CD4-positive, alpha-beta T cell treated with Interleukin-17A for 4 hours (primary cell): ENCODE measurements at regions not wholly inside any gene's neighbourhood (a gene's known extent, or its start where the extent isn't known, plus 50 kb on each side); places are given as distances from the start of the nearest gene placed in this dataset.
"Not testable (repeated sequence)": the region's sequence is repeated elsewhere in the genome, so short reads cannot be mapped to it uniquely, and the experiment has no call there.

Experiments
- DNase-seq: peaks from one replicate; pipeline ENCODE4 v3.0.0-alpha.2; 2020; ENCODE audit warnings: mixed read lengths

DNA sequence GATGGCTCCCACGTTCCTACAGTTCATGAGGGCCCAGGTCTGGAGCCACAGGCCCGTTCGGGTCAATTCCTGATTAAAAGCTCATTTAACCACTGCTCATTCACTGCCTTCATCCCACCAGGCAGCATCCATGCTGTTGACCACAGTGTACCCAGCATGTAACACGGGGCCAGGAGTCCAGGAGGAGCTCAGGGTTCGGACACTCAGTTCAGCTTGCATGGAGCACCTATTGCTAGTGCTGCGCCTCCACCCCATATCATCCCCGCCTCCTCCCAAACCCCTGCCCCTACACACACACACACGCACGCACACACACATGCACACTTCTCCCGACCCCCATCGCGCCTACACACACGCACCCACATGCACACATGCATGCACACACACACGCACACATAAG is 72.9 kb upstream of the SNTG2 start:
- DNase-seq, result no peak

GRCh38 chr2:875687-876615 is 74.7 kb upstream of the SNTG2 start:
- DNase-seq, result no peak

DNA sequence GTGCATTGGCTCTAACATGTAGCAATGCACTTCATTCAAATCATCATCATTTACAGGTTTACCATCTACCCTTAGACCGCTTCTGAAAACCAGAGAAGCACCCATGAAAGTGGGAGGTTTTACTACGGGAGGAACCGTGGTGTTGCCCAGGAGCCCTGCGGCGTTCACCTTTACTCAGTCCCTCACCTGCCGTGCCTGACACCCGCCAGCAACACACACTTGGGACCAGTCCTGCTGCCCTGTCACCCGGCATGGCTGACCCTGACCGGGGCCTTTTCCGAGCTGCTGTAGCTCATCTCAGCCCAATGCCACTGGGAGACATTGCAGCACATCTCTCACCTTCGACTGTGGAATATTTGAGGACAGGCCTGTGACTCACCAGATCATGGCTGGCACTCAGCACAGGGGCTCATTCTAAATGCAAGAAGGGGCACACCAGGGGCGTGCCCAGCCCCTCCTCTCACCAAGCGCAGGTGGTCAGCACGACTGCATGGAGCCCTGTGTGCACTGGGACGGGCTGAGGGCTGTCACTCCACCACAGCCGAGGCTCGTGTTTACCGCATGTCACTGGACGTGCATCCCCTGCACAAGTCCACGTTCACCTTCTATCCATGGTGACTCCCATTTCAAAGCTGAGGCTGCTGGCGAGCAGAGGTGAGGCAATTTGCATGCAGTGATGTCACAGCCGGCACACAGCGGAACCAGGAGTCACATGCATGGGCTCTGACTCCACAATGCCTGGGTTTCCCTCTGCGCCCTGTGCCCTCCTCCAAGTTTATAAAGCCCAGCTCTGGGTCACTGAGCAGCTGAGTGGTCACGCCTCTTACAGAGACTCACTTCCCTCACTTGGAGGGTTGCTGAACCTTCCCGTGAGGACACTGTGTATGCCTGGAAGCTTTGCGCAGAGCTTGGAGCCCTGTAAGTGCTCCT is 76.7 kb upstream of the SNTG2 start:
- no peak for DNase-seq

DNA sequence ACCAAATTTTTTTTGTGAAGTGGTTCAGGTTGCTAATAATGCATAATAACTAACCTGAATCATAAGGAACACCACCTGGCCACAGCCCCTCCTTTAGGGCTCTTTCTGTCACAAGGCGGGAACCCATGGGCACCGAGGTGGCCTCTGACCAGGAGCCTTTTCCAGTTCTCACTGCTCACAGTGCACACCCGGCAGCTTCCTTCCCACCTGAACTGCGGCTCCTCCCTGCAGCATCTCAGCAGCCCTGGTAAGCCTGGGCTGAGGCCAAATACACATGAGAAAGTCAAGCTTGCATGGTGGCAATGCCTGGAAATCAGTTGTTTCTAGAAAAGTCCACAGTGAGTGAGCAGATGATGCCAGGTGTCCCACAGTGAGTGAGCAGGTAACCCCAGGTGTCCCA is 77.6 kb upstream of the SNTG2 start:
- no peak for DNase-seq

DNA sequence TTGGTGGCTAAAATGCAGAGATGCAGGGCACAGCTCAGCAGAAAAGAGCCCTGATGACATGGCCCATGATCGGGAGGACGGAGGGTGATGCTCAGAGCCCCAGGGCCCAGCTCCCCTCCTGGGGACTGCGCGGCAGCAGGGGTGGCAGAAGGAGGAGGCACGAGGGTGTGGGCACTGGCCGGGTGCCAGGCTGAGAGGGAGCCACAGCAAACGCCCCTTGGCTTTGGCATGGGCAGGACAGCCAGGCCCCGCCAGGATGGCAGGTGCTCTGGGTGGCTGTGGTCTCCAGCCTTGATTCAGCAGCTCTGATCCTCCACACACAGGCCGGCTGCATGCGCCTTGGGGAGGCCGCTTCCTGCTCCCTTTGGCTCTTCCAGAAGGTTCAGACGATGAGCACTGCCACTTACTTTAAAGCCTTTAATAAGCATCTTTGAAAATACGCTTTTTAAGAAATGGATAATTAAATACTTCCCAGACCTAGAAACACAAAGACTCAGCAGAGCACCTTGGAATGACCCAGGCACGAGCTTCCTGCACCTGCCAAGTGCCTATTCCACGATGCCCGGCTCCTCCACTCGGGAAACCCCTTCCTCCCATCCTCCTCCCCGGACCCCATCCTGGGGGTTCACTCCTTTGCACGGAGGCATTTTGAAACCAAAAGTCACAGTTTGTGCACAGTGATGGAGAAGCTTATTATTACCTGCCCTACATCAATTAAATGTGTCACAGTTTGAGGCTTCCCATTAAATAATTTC is 78.5 kb upstream of the SNTG2 start:
- DNase-seq, result no peak

DNA sequence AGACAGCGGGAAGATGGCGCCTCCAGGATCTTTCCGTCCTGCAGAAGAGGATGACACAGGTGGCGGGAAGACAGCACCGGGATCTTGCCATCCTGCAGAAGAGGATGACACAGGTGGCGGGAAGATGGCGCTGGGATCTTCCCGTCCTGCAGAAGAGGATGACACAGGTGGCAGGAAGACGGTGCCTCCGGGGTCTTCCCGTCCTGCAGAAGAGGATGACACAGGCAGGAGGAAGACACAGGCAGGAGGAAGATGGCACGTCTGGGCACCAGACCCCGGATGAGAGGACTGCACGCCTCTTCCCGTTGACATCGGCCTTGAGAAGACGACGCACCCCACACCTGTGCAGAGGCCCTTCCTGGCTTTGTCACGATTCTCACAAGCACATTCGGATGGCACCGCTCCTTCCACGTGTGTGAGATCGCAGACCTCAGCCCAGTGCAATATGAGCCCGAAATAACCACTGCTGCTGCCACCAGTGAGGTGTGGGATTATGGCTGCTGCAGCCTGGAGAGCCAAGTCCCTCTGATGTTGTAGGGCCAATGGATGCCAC is 79.4 kb upstream of the SNTG2 start:
- no peak for DNase-seq

- DNase-seq, result no peak
Measured at GRCh38 chr2:870426-870825, 80.2 kb upstream of the SNTG2 start.

- no peak for DNase-seq
Measured at GRCh38 chr2:869894-870293, 80.8 kb upstream of the SNTG2 start.

DNA sequence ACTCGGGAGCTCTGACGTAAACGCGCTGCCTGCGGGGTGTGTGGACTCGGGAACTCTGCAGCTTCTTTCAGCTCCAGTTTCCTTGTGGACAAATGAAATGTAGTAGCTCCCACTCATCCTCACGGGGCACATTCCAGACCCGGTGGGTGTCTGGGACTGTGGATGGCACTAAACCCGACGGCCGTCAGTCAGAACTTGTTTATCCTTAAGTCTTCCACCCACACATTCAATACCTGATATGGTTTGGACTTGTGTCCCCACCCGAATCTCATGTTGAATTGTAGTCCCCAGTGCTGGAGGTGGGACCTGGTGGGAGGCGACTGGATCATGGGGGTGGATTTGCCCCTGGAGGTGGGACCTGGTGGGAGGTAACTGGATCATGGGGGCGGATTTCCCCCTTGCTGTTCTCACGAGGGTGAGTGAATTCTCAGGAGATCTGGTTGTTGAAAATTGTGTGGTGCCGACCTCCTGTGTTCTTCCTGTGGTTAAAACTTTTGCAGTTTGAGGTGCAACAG is 81.2 kb upstream of the SNTG2 start:
- no peak for DNase-seq

DNA sequence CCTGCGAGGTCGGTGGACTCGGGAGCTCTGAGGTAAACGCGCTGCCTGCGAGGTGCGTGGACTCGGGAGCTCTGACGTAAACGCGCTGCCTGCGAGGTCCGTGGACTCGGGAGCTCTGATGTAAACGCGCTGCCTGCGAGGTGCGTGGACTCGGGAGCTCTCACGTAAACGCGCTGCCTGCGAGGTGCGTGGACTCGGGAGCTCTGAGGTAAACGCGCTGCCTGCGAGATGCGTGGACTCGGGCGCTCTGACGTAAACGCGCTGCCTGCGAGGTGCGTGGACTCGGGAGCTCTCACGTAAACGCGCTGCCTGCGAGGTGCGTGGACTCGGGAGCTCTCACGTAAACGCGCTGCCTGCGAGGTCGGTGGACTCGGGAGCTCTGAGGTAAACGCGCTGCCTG is 81.8 kb upstream of the SNTG2 start:
- not testable (repeated sequence) for DNase-seq

DNA sequence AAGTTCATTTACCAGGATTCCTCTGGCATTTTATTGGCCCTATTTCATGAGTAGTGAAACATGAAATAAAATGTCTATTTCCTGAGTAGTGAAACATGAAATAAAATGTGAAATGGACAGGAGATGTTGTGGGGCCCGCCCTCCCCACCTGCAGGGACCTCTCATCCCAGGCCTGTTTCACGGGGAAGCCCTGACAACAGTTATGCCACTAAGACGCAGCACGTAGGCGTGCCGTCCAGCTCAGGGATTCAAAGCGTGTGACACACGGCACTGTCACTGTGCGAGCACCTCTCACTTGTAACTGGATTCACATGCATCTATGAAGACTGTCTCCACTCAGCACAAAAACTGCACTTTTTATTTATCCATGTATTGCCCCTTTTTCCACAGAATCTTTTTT is 83.4 kb upstream of the SNTG2 start:
- no peak for DNase-seq

- no peak for DNase-seq
Measured at GRCh38 chr2:866887-867286, 83.8 kb upstream of the SNTG2 start.

DNA sequence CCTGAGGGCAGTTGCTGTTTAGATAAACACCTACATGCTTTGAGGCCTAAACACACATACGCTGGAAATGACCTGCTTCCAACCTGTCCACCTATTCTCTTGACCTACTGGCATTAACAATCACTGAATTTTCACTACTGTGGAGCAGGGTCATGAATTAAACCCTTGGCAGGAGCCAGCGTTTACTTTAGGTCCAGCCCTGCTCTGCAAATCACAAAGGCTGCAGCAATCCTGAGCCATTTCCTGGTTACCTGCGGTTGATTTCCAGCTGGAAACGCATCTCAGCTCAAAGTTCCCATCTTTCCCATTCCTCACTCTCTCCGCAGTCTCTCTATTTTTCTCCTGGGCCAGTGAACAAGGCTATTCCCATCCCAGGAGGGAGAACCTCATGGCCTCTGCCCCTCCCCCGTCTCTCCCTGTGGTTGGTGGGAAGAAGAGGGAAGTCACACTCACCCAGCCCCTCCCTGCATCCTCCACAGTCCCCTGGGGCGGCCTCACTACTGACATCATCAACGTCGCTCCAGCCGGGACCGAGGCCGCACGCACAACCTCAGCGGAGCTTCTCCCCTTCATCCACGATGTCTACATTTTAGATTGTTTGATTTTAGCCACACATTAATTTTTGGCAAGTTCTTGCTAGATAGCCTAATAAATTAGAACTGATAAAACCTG is 84.5 kb upstream of the SNTG2 start:
- DNase-seq, result no peak

DNA sequence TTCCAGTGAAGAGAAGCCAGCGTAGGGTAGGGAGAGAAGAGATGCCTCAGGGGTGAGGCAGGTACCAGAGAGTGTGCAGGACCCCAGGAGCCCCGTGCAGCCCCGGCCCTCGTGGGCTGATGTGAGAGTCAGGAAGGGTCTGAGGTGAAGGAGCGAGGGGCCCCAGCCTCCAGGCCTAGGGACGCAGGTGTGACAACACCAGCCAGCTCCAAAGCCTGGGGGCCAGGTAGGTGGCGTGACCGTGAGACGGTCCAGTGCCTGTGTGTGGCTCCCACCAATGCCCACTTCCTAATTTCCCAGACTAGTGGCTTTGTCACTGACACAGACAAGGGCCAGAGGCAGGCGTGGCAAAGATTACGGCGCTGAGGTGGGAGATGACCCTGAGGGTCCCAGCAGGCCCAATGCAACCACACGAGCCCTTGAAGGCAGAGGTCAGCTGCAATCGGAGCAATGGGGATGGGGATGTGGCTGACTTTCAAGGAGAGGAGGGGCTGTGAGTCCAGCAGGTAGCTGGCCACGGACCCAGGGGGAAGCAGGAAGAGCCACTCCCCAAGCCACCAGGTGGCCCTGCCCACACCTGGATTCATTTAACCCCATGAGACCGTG is 86.0 kb upstream of the SNTG2 start:
- no peak for DNase-seq

DNA sequence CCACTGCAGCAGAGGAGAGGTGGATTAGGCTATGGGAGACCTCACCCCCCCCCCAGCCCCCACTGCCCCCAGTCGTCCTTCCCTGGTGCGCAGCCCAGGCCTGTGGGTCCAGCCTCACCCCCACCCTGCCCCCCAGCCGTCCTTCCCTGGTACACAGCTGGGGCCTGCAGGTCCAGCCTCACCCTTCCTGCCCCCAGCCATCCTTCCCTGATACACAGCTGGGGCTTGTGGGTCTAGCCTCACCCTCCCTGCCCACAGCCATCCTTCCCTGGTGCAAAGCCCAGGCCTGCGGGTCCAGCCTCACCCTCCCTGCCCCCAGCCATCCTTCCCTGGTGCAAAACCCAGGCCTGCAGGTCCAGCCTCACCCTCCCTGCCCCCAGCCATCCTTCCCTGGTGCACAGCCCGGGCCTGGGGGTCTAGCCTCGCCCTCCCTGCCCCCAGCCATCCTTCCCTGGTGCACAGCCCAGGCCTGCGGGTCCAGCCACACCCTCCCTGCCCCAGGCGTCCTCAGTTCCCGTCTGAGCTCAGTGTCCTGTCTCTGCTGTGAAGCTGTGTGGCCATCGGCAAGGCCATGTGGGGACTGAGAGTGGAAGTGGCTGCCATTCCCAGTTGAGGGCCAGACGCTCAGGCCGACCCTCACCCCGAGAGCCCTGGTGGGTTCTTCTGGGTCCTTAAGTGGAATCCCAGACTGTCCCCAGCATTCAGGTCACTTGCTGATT is 86.8 kb upstream of the SNTG2 start:
- DNase-seq, result no peak

GRCh38 chr2:862731-863466 is 87.8 kb upstream of the SNTG2 start:
- DNase-seq, result no peak

- DNase-seq, result no peak
Measured at GRCh38 chr2:862355-862687, 88.3 kb upstream of the SNTG2 start.

- DNase-seq, result no peak
Measured at GRCh38 chr2:861655-862354, 88.8 kb upstream of the SNTG2 start.

- DNase-seq, result no peak
Measured at GRCh38 chr2:860259-860855, 90.3 kb upstream of the SNTG2 start.
